ENCODE measurements at regions not wholly inside any gene's neighbourhood (a gene's known extent, or its start where the extent isn't known, plus 50 kb on each side); places are given as distances from the start of the nearest gene placed in this dataset.

- TF ChIP-seq POLR2A (IDR thresholded peaks at IDR 0.05): no peak
- TF ChIP-seq, protein P1, sequence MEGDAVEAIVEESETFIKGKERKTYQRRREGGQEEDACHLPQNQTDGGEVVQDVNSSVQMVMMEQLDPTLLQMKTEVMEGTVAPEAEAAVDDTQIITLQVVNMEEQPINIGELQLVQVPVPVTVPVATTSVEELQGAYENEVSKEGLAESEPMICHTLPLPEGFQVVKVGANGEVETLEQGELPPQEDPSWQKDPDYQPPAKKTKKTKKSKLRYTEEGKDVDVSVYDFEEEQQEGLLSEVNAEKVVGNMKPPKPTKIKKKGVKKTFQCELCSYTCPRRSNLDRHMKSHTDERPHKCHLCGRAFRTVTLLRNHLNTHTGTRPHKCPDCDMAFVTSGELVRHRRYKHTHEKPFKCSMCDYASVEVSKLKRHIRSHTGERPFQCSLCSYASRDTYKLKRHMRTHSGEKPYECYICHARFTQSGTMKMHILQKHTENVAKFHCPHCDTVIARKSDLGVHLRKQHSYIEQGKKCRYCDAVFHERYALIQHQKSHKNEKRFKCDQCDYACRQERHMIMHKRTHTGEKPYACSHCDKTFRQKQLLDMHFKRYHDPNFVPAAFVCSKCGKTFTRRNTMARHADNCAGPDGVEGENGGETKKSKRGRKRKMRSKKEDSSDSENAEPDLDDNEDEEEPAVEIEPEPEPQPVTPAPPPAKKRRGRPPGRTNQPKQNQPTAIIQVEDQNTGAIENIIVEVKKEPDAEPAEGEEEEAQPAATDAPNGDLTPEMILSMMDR (IDR thresholded peaks at IDR 0.05): no peak
Measured at GRCh38 chr3:22537560-22537959, 665.6 kb upstream of the UBE2E2 start.
